HG02623 (cell line): ENCODE measurements at regions not wholly inside any gene's neighbourhood (a gene's known extent, or its start where the extent isn't known, plus 50 kb on each side); places are given as distances from the start of the nearest gene placed in this dataset.
A peak's percentile ranks its signal among the peaks of the same experiment; 100 is the strongest.
"Not testable (repeated sequence)": the region's sequence is repeated elsewhere in the genome, so short reads cannot be mapped to it uniquely, and the experiment has no call there.

Experiments
- ATAC-seq: cut with Tn5 transposase; IDR thresholded peaks from one replicate; pipeline ENCODE4 v1.9.1; 2021; ENCODE audit warnings: moderate library complexity; ENCODE audit not compliant: unreplicated experiment

DNA sequence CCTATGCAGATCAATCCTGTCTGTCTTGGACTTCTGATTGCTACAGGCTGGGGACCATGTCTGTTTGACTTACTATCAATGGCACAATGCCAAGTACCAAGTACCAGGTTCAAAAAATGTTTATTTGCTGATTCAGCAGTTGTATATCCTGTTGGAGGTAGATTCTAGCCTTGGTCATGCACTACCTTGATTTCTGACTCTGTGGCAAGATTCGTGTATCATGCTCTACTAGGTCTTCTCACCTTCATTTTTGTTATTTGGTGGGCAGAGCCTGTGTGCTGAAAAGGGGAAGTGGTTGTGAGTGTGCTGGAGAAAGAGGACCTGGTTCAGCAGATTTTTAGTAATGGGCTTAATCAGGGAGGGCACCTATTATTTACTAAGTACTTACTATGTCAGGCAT is 192.4 kb upstream of the MYLIP start:
- peak; percentile 75 for ATAC-seq

GRCh38 chr6:15935661-15936060 is 193.2 kb upstream of the MYLIP start:
- no peak for ATAC-seq

GRCh38 chr6:15931697-15932096 is 197.2 kb upstream of the MYLIP start:
- ATAC-seq: not testable (repeated sequence)

- no peak for ATAC-seq
These were observed 198.7 kb upstream of the MYLIP start for GRCh38 chr6:15930207-15930606.

DNA sequence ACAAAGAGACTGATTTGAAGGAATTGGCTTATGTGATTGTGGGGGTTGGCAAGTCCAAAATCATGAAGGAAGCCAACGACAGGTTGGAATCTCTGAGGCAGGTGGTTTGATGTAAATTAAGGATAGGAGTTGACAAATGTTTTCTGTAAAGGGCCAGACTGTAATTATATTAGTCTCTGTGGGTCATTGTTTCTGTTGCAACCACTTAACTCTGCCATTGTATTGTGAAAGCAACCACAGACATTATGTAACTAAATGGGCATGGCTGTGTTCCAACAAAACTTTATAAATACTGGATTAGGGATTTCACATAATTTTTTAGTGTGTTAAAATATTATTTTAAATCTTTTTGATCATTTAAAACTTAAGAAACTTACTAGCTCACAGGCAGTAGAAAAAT is 199.2 kb upstream of the MYLIP start:
- no peak for ATAC-seq

- no peak for ATAC-seq
These were observed 201.2 kb upstream of the MYLIP start for GRCh38 chr6:15927531-15928225.

DNA sequence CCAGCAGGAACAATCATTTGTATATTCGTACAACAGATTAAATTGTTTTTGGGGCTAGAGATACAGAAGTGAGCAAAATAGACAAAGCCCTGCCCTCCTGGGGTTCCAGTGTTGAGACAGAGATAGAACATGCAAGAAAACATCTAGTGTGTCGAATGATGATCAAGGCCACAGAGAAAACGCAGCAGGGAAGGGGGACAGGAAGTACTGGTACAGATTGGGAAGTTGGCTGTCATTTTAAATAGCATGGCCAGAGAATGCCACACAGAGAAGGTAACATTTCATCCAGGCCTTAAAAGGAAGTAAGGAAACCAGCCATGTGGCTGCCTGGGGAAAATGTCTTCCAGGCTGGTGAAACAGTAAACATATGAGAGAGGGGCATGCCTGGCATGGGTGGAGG is 202.6 kb upstream of the MYLIP start:
- ATAC-seq: no peak

- ATAC-seq: no peak
These were observed 204.0 kb upstream of the MYLIP start for GRCh38 chr6:15924893-15925292.

DNA sequence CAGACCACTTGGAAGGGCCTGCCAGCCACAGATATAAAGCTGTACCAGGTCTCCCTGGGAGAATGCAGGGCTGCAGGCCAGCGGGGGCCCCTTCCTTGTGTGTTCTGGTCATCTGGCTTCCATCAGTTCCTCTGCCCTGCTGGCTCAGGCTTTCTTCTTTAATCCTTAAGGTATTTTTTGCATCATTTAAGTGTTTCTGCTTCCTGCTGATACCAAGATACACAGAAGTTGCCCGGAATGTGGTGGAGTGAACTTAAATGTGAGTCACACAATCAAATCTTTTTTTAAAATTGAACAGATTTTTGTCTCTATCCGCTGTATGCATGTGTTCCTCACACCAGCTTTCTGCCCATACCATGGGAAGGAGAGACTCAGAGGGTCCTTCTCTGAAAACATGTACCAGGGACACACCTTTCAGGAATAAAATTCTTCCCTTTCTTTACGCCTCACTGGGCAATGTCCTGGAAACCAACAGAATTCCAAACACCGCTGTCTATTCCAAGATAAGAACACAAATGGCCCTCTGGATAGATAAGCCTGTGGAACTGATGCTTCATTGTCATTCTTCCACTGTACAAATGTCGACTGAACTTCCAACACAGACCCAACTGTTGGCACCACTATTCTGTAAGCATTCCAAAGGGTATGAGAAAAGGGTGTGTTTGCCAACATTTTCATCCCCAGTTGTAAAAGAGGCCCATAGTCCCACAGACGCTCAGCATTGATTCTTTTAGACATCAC is 206.2 kb upstream of the MYLIP start:
- ATAC-seq: no peak

- no peak for ATAC-seq
These were observed 207.6 kb upstream of the MYLIP start for GRCh38 chr6:15921243-15921642.

DNA sequence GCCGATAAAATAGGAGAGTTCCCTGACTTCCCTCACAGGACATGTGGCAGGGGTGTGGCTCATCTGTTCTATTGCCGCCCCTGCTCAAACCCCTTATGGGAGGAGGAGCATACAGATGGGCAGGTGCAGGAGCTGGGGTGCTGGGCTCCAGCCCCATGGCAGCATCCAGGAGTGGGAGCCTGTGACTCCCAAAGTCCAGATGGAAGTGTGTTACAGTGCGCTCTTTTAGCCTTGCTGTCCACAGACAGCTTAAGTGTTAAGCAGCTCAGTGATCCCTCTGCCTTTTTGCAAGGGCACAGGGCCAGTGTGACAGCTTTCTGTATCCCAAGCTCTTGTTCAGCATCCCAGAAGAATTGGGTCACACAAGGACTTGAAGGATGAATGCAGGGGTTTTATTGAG is 212.3 kb upstream of the MYLIP start:
- ATAC-seq: no peak

DNA sequence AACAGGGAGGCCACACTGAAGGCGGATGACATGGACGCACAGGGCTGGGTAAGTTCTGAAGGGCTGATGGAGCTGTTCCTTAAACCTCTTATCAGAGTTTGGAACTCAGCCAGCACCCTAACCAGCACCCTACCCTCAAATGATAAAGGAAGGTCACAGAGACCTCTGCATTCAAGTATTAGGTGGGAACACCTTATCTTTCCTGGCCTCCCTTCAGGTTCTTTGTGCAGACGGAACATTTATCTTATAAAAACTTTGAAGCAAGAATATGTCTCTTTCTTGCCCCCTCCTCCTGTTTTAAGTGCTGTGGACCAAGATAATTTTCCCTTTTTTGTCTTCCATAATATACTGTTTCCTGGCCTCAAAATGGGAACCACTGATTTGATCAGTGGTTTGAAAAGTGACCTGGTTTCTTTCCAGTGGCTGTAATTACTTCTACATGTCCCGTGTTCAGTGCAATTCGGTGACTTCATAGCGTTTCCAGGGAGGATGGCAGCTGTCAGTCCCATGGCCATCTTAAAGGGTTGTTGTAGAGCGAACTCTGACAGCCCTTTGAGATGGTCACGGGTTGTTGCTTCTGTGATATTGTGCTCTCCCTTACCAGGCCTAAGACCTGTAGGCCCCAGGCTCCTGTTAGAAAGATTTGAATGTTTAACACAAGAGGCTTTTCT is 213.2 kb upstream of the MYLIP start:
- no peak for ATAC-seq

GRCh38 chr6:15914553-15914952 is 214.3 kb upstream of the MYLIP start:
- no peak for ATAC-seq

GRCh38 chr6:15913573-15913972 is 215.3 kb upstream of the MYLIP start:
- ATAC-seq: no peak

DNA sequence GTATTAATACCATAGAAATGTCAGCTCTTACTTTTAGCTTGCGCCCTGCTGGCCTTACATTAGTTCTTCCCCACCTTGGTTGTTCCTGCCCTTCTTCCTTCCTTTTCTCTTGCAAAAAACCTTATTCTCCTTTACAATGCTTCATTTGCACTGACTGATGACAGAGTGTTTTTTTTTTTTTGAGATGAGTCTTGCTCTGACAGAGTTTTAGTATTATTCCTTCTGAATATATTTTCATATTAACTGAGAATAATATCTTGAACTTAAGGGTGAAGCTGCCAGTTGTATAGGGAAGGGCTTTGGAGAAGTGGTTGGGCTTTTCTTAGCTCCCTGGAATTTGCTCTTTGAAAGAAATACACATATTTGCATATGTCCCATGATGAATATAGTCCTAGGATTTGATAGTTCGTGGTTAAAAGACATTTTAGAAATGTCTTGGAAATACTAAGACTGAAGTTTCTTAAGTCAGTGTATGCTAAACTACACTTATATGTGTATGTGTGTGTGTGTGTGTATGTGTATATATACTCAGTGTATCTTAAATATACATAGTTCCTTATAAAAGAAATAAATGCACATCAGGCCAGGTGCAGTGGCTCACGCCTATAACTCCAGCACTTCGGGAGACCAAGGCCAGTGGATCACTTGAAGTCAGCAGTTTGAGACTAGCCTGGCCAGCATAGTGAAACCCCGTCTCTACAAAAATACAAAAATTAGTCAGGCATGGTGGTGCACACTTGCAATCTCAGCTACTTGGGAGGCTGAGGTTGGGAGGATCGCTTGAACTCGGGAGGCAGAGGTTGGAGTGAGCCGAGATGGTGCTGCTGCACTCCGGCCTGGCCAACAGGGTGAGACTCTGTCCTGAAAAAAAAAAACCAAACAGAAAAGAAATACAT is 216.1 kb upstream of the MYLIP start:
- no peak for ATAC-seq

- ATAC-seq: no peak
These were observed 217.0 kb upstream of the MYLIP start for GRCh38 chr6:15911753-15912504.

GRCh38 chr6:15909290-15910070 is 219.4 kb upstream of the MYLIP start:
- no peak for ATAC-seq

DNA sequence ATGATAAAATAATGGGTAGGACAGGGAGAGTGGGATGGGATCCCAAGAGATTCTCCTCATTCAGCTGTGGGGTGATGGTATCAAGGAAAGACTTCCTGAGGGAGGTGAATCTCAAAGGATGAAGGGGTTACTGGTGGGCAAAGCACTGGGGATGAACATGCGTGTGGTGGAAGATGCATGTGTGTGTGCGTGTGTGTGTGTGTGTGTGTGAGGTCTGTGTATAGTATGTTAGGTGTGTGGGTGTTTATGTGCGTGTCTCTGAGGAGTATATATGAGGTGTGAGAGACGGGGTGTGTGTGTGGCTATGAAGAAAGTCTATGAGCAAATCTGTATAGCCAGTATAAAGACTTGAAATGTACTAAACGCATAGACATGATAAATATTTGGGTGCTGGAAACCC is 220.0 kb upstream of the MYLIP start:
- no peak for ATAC-seq

- no peak for ATAC-seq
These were observed 220.9 kb upstream of the MYLIP start for GRCh38 chr6:15907914-15908518.
